T-helper 1 cell treated with Interleukin-12 subunit alpha and Interleukin-12 subunit beta and Interleukin-4 antibody, amounts not matched to agents 30 μg/mL and 1 μg/mL, for 36 hours (primary cell): ENCODE measurements at regions not wholly inside any gene's neighbourhood (a gene's known extent, or its start where the extent isn't known, plus 50 kb on each side); places are given as distances from the start of the nearest gene placed in this dataset.
"Not testable (repeated sequence)": the region's sequence is repeated elsewhere in the genome, so short reads cannot be mapped to it uniquely, and the experiment has no call there.

Experiments
- H3K27ac Mint-ChIP-seq: one replicate; pipeline ENCODE4 v1.8.0; 2021; ENCODE audit warnings: mild to moderate bottlenecking, mixed read lengths
- H3K27me3 Mint-ChIP-seq: one replicate; pipeline ENCODE4 v1.8.0; 2021; ENCODE audit warnings: low read depth, mixed read lengths
- H3K36me3 Mint-ChIP-seq: one replicate; pipeline ENCODE4 v1.8.0; 2021; ENCODE audit warnings: low read depth, mixed read lengths
- H3K4me1 Mint-ChIP-seq: one replicate; pipeline ENCODE4 v1.8.0; 2021; ENCODE audit warnings: low read depth, mixed read lengths
- H3K4me3 Mint-ChIP-seq: one replicate; pipeline ENCODE4 v1.8.0; 2021; ENCODE audit warnings: mild to moderate bottlenecking, moderate library complexity, mixed read lengths
- H3K9me3 Mint-ChIP-seq: one replicate; pipeline ENCODE4 v1.8.0; 2021; ENCODE audit warnings: mixed read lengths

- Mint-ChIP-seq H3K9me3 (peaks cover 34% of the 10 kb centered on the region), H3K27me3 (peaks cover 7% of the 10 kb centered on the region), H3K36me3 (peaks cover 1% of the 10 kb centered on the region), H3K4me3 (no peak overlapping the region), H3K4me1 (no peaks in the 10 kb centered on the region), H3K27ac (no peak overlapping the region)
Measured at GRCh38 chr5:100682625-100683024, 147.5 kb downstream of the FAM174A start.

DNA sequence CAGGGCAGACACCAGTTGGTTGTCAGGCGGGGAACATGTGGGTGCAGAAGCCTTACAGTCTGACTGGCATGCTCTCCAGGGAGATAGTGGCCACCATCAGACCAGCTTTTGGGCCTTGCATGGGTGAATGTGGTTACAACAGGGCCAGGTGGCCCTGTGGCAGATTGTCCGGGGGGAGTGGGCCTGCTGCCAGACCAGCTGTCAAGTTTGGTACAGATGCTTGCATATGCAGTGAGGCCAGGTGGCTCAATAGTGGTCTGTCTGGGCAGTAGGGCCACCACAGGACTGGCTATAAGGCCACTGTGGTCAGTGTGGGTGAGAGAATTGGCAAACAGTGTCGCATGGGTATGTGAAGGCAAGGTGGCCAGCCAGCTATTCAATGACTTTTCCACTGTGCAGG lies 148.7 kb downstream of the FAM174A start:
- no peak overlapping the region for H3K4me3 Mint-ChIP-seq
- no peaks in the 10 kb centered on the region for H3K27me3 Mint-ChIP-seq
- peaks cover 1% of the 10 kb centered on the region for H3K36me3 Mint-ChIP-seq
- no peak overlapping the region for H3K27ac Mint-ChIP-seq
- no peaks in the 10 kb centered on the region for H3K4me1 Mint-ChIP-seq
- H3K9me3 Mint-ChIP-seq, result peaks cover 34% of the 10 kb centered on the region

DNA sequence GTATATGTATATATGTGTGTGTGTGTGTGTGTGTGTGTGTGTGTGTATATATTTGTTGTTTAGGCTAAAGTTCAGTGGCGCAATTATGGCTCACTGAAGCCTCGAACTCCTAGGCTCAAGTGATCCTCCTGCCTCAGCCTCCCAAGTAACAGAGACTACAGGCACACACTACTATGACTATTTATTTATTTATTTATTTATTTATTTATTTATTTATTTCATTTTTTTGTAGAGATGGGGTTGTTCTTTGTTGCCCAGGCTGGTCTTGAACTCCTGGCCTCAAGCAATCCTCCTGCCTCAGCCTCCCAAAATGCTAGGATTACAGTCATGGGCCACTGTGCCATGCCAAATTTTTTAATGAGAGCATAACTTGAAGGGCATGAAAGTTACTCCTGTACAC lies 149.9 kb downstream of the FAM174A start:
- not testable (repeated sequence) for H3K27me3 Mint-ChIP-seq, H3K27ac Mint-ChIP-seq, H3K4me1 Mint-ChIP-seq, H3K4me3 Mint-ChIP-seq, H3K36me3 Mint-ChIP-seq
- peaks cover 30% of the 10 kb centered on the region for H3K9me3 Mint-ChIP-seq

- H3K27ac Mint-ChIP-seq, H3K9me3 Mint-ChIP-seq, H3K36me3 Mint-ChIP-seq, H3K27me3 Mint-ChIP-seq, H3K4me1 Mint-ChIP-seq, H3K4me3 Mint-ChIP-seq: not testable (repeated sequence)
Measured at GRCh38 chr5:100688834-100689233, 153.7 kb downstream of the FAM174A start.

DNA sequence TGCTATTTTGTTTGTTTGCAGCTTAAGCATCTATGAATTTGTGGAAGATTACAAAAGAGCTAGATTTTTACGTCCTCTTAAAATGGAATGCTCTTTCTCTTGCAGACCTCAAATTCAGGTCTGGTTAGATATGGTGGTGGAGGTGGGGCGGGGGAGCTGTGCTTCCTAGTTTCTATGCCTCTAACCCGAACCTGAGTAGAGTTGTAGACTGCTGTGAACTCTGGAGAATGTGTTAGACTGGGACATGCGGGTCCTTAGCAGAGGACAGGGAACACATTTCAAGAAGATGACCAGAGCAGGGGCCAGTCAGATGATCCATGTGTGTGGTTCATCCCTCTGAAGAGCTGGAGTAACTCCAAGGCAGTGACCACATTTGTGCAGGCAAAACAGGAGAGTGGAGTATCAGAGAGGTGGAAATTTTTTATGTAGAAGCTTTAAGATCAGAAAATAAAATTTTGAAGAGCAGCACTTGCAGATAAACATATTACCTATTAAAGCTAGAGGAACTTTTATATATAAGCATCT lies 154.9 kb downstream of the FAM174A start:
- peaks cover 5% of the 10 kb centered on the region for H3K4me1 Mint-ChIP-seq
- H3K4me3 Mint-ChIP-seq, result no peak overlapping the region
- peaks cover 5% of the 10 kb centered on the region for H3K9me3 Mint-ChIP-seq
- no peaks in the 10 kb centered on the region for H3K36me3 Mint-ChIP-seq
- no peak overlapping the region for H3K27ac Mint-ChIP-seq
- H3K27me3 Mint-ChIP-seq, result peaks cover 6% of the 10 kb centered on the region

DNA sequence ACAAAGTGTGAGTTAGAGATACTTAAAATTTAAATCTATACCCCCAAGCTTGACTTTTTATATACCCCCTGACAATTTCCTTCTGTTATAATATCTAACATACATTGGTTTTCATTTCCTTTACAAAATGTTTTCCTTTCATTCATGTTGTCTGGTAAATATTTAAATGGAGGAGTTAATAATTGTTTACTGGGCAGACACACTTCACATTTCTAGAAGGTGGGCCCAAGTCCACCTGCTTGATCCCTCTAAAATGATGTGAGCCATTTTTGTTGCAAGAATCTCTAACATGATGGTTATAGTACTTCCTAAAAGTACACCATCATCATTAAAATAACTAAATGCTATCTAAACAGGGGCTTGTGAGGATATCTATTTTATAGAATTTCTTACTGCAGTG lies 155.9 kb downstream of the FAM174A start:
- H3K9me3 Mint-ChIP-seq, result peaks cover 5% of the 10 kb centered on the region

GRCh38 chr5:100691548-100691947 lies 156.4 kb downstream of the FAM174A start:
- H3K4me3 Mint-ChIP-seq, result no peak overlapping the region
- H3K36me3 Mint-ChIP-seq, result no peaks in the 10 kb centered on the region
- H3K27ac Mint-ChIP-seq, result no peak overlapping the region
- H3K4me1 Mint-ChIP-seq, result peaks cover 9% of the 10 kb centered on the region
- peaks cover 5% of the 10 kb centered on the region for H3K9me3 Mint-ChIP-seq
- peaks cover 6% of the 10 kb centered on the region for H3K27me3 Mint-ChIP-seq

More for the DNA sequence above, 155.9 kb downstream of the FAM174A start:
- Mint-ChIP-seq H3K36me3 (no peaks in the 10 kb centered on the region), H3K4me1 (peaks cover 9% of the 10 kb centered on the region), H3K27ac (no peak overlapping the region), H3K4me3 (no peak overlapping the region), H3K27me3 (peaks cover 6% of the 10 kb centered on the region)

- no peak overlapping the region for H3K27ac Mint-ChIP-seq
- H3K27me3 Mint-ChIP-seq, result peaks cover 6% of the 10 kb centered on the region
- no peak overlapping the region for H3K4me3 Mint-ChIP-seq
- H3K36me3 Mint-ChIP-seq, result no peaks in the 10 kb centered on the region
- peaks cover 5% of the 10 kb centered on the region for H3K9me3 Mint-ChIP-seq
- peaks cover 9% of the 10 kb centered on the region for H3K4me1 Mint-ChIP-seq
Measured at GRCh38 chr5:100693481-100693880, 158.3 kb downstream of the FAM174A start.

GRCh38 chr5:100694100-100694499 lies 158.9 kb downstream of the FAM174A start:
- Mint-ChIP-seq H3K27me3 (peaks cover 6% of the 10 kb centered on the region), H3K4me3 (no peak overlapping the region), H3K4me1 (peaks cover 9% of the 10 kb centered on the region)

DNA sequence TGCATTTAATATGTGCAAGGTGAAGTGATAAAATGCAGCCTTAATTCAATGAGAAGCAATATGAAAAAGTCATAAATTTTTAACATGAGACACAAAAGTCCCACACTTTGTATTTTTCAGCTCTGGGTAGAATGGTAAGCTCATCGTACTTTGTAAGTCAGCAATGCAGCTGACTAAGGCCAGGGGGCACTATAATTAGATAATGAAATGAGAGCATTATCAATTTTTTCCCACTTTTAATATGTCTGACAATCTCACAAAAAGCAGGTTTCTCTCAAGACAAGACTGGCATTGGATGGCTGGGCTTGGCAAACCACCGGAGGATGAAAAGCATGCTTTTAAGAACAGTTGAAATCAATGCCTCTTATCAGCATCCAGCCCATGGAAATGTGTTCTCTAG lies 162.8 kb downstream of the FAM174A start:
- Mint-ChIP-seq H3K36me3 (no peaks in the 10 kb centered on the region), H3K4me3 (no peak overlapping the region), H3K9me3 (peaks cover 5% of the 10 kb centered on the region), H3K27me3 (peaks cover 11% of the 10 kb centered on the region), H3K27ac (no peak overlapping the region), H3K4me1 (peaks cover 9% of the 10 kb centered on the region)

More at GRCh38 chr5:100694100-100694499, 158.9 kb downstream of the FAM174A start:
- H3K36me3 Mint-ChIP-seq, result no peaks in the 10 kb centered on the region
- H3K9me3 Mint-ChIP-seq, result peaks cover 5% of the 10 kb centered on the region
- H3K27ac Mint-ChIP-seq, result no peak overlapping the region

- H3K4me1 Mint-ChIP-seq, result peaks cover 6% of the 10 kb centered on the region
- no peaks in the 10 kb centered on the region for H3K9me3 Mint-ChIP-seq
- peaks cover 9% of the 10 kb centered on the region for H3K27me3 Mint-ChIP-seq
- H3K36me3 Mint-ChIP-seq, result no peaks in the 10 kb centered on the region
- H3K4me3 Mint-ChIP-seq, result no peak overlapping the region
- no peak overlapping the region for H3K27ac Mint-ChIP-seq
Measured at GRCh38 chr5:100706776-100707175, 171.6 kb downstream of the FAM174A start.

DNA sequence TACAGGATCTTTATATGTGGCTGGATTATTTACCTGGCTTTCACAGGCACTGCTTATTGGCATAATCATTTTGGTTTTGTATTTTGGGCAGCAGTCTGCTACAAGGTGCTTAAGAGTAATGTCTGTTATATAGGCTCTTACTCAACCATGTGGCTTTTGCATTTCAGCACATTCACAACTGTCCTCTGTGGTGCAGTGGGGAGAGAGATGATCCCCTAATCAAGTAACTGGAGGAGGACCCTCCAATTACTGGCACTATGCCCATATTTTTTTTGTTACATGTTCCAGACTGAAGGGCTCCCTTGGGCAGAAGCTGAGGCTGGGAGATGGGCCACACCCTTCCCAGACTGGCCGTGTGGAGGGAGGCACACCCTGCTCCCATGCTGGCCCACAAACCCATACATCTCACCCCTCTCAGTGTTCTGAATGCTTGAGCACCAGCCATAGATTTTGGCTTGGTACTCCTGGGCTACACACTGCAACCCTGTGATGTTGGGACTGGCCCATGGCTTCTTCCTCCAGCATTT lies 173.5 kb downstream of the FAM174A start:
- H3K9me3 Mint-ChIP-seq, result no peaks in the 10 kb centered on the region
- H3K27me3 Mint-ChIP-seq, result peaks cover 8% of the 10 kb centered on the region
- H3K4me1 Mint-ChIP-seq, result peaks cover 6% of the 10 kb centered on the region
- H3K27ac Mint-ChIP-seq, result no peak overlapping the region
- H3K36me3 Mint-ChIP-seq, result no peaks in the 10 kb centered on the region
- no peak overlapping the region for H3K4me3 Mint-ChIP-seq

DNA sequence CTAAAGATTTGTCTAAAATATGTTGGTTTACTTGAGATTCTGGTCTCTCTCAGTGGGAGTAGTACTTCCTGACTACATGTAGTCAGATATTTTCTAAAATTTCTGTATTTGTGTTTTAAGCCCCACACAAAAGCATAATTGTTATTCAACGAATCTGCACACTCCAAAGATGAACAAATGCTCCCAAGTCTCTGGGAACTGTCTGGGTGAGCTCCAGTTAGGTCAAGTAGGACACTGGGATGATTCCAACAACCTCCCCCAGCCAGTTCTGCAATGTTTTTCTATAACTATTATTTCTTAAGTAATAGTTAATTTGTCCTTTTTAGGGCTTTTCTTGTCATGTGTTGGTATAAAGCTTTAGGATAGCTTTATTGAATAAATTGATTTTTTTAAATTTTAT lies 174.6 kb downstream of the FAM174A start:
- Mint-ChIP-seq H3K4me1 (peaks cover 6% of the 10 kb centered on the region), H3K27me3 (peaks cover 15% of the 10 kb centered on the region), H3K27ac (no peak overlapping the region), H3K9me3 (no peaks in the 10 kb centered on the region), H3K4me3 (no peak overlapping the region), H3K36me3 (no peaks in the 10 kb centered on the region)

DNA sequence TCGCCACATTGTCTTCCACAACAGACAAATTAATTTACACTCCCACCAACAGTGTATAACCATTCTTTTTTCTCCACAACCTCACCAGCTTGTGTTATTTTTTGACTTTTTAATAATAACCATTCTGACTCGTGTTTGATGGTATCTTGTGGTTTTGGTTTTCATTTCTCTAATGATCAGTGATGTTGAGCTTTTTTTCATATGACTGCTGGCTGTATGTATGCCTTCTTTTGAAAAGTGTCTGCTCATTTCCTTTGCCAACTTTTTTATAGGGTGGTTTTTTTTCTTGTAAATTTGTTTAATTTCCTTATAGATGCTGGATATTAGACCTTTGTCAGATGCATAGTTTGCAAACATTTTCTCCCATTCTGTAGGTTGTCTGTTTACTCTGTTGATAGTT lies 179.6 kb downstream of the FAM174A start:
- H3K4me3 Mint-ChIP-seq, H3K27ac Mint-ChIP-seq, H3K36me3 Mint-ChIP-seq, H3K9me3 Mint-ChIP-seq, H3K4me1 Mint-ChIP-seq: not testable (repeated sequence)
- H3K27me3 Mint-ChIP-seq, result peaks cover 18% of the 10 kb centered on the region

DNA sequence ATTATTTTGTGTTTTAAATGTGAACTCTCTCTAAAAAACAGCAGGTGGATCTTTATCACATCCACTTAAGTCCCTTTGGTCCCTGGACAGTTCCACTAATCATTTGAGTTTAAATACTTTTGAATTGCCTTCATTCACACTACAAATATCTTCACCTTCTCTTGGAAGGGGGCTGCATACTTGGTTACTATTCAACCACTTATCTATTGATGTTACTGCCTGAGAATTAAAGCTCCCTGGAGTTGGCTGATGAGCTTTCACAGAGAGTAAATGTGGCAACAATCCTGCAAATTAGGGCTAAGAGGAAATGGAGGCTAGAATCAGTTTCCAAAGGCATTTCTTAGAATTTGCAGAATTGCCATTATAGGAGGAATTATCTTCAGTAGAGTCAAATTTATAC lies 180.4 kb downstream of the ST8SIA4 start:
- no peaks in the 10 kb centered on the region for H3K9me3 Mint-ChIP-seq
- H3K27ac Mint-ChIP-seq, result no peak overlapping the region
- H3K4me3 Mint-ChIP-seq, result no peak overlapping the region

GRCh38 chr5:100723229-100723628 lies 179.9 kb downstream of the ST8SIA4 start:
- Mint-ChIP-seq H3K27me3 (no peaks in the 10 kb centered on the region), H3K36me3 (no peaks in the 10 kb centered on the region), H3K9me3 (no peaks in the 10 kb centered on the region), H3K27ac (no peak overlapping the region), H3K4me3 (no peak overlapping the region), H3K4me1 (no peaks in the 10 kb centered on the region)

More for the DNA sequence above, 180.4 kb downstream of the ST8SIA4 start:
- Mint-ChIP-seq H3K4me1 (no peaks in the 10 kb centered on the region), H3K36me3 (no peaks in the 10 kb centered on the region), H3K27me3 (no peaks in the 10 kb centered on the region)
